Neural cell (in vitro differentiated cells): ENCODE measurements at regions not wholly inside any gene's neighbourhood (a gene's known extent, or its start where the extent isn't known, plus 50 kb on each side); places are given as distances from the start of the nearest gene placed in this dataset.

Source experiments
- H2AFZ ChIP-seq: fragments of 200-600, 300-800 bp; sonication (generic), shearing (Covaris generic); 2 replicates; pipeline ENCODE4 v1.6.0; 2014; ENCODE audit warnings: low read depth, mild to moderate bottlenecking, antibody characterized with exemption, low read length, moderate library complexity
- H3F3A ChIP-seq: fragments of 200-600 bp; shearing (Covaris generic); 2 replicates; pipeline ENCODE4 v1.6.1; 2016; ENCODE audit warnings: mild to moderate bottlenecking, moderate library complexity, mixed read lengths, antibody characterized with exemption, low read length; ENCODE audit not compliant: insufficient read depth, poor library complexity, severe bottlenecking
- H3K27ac ChIP-seq: fragments of 200-600, 300-800 bp; sonication (generic), shearing (Covaris generic); 2 replicates; pipeline ENCODE4 v1.5.1; 2014; ENCODE audit warnings: mild to moderate bottlenecking, low read length, moderate library complexity
- H3K27me3 ChIP-seq: fragments of 300-800, 200-600 bp; sonication (generic), shearing (Covaris generic); 2 replicates; pipeline ENCODE4 v1.6.0; 2014; ENCODE audit warnings: mild to moderate bottlenecking, low read depth, low read length, moderate library complexity; ENCODE audit not compliant: insufficient read depth
- H3K36me3 ChIP-seq: fragments of 300-800, 200-600 bp; sonication (generic), shearing (Covaris generic); 2 replicates; pipeline ENCODE4 v1.5.1; 2014; ENCODE audit warnings: mild to moderate bottlenecking, antibody characterized with exemption, low read length, moderate library complexity; ENCODE audit not compliant: insufficient read depth
- H3K4me2 ChIP-seq: fragments of 300-800, 200-600 bp; sonication (generic), shearing (Covaris generic); 2 replicates; pipeline ENCODE4 v1.6.0; 2014; ENCODE audit warnings: mild to moderate bottlenecking, low read length
- H3K4me3 ChIP-seq: fragments of 300-800, 200-600 bp; sonication (generic), shearing (Covaris generic); 2 replicates; pipeline ENCODE4 v1.5.1; 2014; ENCODE audit warnings: mild to moderate bottlenecking, low read length, moderate library complexity
- H3K79me2 ChIP-seq: fragments of 200-600 bp; shearing (Covaris generic); replicated peaks from 2 replicates; pipeline ENCODE4 v1.6.0; 2014; ENCODE audit warnings: mild to moderate bottlenecking, low read length, moderate library complexity; ENCODE audit not compliant: insufficient read depth
- H3K9ac ChIP-seq: fragments of 300-800, 200-600 bp; sonication (generic), shearing (Covaris generic); 2 replicates; pipeline ENCODE4 v1.6.1; 2016; ENCODE audit warnings: mild to moderate bottlenecking, low read length, mixed read lengths
- H3K9me2 ChIP-seq: fragments of 200-600 bp; shearing (Covaris generic); 2 replicates; pipeline ENCODE4 v1.6.1; 2016; ENCODE audit warnings: mild to moderate bottlenecking, low read length, mixed read lengths; ENCODE audit not compliant: insufficient read depth
- H3K9me3 ChIP-seq: fragments of 200-600, 300-800 bp; sonication (generic), shearing (Covaris generic); 2 replicates; pipeline ENCODE4 v1.6.1; 2016; ENCODE audit warnings: mild to moderate bottlenecking, mixed run types, low read length, moderate library complexity, mixed read lengths
- H4K20me1 ChIP-seq: fragments of 200-600 bp; shearing (Covaris generic); 2 replicates; pipeline ENCODE4 v1.6.1; 2016; ENCODE audit warnings: mild to moderate bottlenecking, mixed run types; ENCODE audit not compliant: insufficient read depth
- CTCF ChIP-seq: fragments of 450-650 bp; IDR thresholded peaks from 2 replicates; pipeline ENCODE4 v1.5.1; 2014; ENCODE audit warnings: antibody characterized with exemption, mild to moderate bottlenecking, moderate library complexity; ENCODE audit not compliant: poor library complexity, severe bottlenecking
- EP300 ChIP-seq: fragments of 450-650 bp; conservative IDR thresholded peaks from 2 replicates; pipeline ENCODE4 v1.6.1; 2014; ENCODE audit warnings: antibody characterized with exemption, mild to moderate bottlenecking, moderate library complexity; ENCODE audit not compliant: poor library complexity, severe bottlenecking
- EZH2 ChIP-seq: fragments of 200-600, 300-800 bp; shearing (Covaris generic), sonication (generic); IDR thresholded peaks from 2 replicates; pipeline ENCODE4 v1.6.1; 2014; ENCODE audit warnings: antibody characterized with exemption, low read length, borderline replicate concordance, mild to moderate bottlenecking; ENCODE audit not compliant: insufficient read depth, poor library complexity, severe bottlenecking
- MXI1 ChIP-seq: fragments of 450-650 bp; conservative IDR thresholded peaks from 2 replicates; pipeline ENCODE4 v1.6.1; 2014; ENCODE audit warnings: antibody characterized with exemption, mild to moderate bottlenecking; ENCODE audit not compliant: poor library complexity, severe bottlenecking
- POLR2AphosphoS5 ChIP-seq: IDR thresholded peaks from 2 replicates; pipeline ENCODE4 v1.6.1; 2012
- RAD21 ChIP-seq: fragments of 450-650 bp; conservative IDR thresholded peaks from 2 replicates; pipeline ENCODE4 v1.6.1; 2014; ENCODE audit warnings: antibody characterized with exemption, mild to moderate bottlenecking, moderate library complexity
- SMC3 ChIP-seq: fragments of 450-650 bp; conservative IDR thresholded peaks from 2 replicates; pipeline ENCODE4 v1.6.1; 2014; ENCODE audit warnings: antibody characterized with exemption, mild to moderate bottlenecking, moderate library complexity; ENCODE audit not compliant: poor library complexity
- TAF1 ChIP-seq: IDR thresholded peaks from 2 replicates; pipeline ENCODE4 v1.6.1; 2012; ENCODE audit warnings: low read depth
- TF ChIP-seq, protein P1 (sequence below): IDR thresholded peaks from 2 replicates; pipeline ENCODE4 v1.6.1; 2012; ENCODE audit warnings: borderline replicate concordance

GRCh38 chr16:86844695-86845094 is 266.3 kb downstream of the FOXL1 start:
- Histone ChIP-seq H3K27ac (no peak overlapping the region), H3K9me3 (no peaks in the 10 kb centered on the region), H3F3A (no peaks in the 10 kb centered on the region), H3K4me3 (no peak overlapping the region), H3K36me3 (no peaks in the 10 kb centered on the region), H4K20me1 (no peaks in the 10 kb centered on the region), H3K9ac (no peak overlapping the region), H3K27me3 (no peaks in the 10 kb centered on the region), H3K79me2 (no peaks in the 10 kb centered on the region), H2AFZ (no peak overlapping the region), H3K4me2 (no peak overlapping the region), H3K9me2 (no peaks in the 10 kb centered on the region)
- TF ChIP-seq EZH2 (no peak), RAD21 (no peak), MXI1 (no peak), EP300 (no peak), POLR2AphosphoS5 (no peak), SMC3 (no peak), TAF1 (no peak), CTCF (no peak)
- TF ChIP-seq, protein P1, sequence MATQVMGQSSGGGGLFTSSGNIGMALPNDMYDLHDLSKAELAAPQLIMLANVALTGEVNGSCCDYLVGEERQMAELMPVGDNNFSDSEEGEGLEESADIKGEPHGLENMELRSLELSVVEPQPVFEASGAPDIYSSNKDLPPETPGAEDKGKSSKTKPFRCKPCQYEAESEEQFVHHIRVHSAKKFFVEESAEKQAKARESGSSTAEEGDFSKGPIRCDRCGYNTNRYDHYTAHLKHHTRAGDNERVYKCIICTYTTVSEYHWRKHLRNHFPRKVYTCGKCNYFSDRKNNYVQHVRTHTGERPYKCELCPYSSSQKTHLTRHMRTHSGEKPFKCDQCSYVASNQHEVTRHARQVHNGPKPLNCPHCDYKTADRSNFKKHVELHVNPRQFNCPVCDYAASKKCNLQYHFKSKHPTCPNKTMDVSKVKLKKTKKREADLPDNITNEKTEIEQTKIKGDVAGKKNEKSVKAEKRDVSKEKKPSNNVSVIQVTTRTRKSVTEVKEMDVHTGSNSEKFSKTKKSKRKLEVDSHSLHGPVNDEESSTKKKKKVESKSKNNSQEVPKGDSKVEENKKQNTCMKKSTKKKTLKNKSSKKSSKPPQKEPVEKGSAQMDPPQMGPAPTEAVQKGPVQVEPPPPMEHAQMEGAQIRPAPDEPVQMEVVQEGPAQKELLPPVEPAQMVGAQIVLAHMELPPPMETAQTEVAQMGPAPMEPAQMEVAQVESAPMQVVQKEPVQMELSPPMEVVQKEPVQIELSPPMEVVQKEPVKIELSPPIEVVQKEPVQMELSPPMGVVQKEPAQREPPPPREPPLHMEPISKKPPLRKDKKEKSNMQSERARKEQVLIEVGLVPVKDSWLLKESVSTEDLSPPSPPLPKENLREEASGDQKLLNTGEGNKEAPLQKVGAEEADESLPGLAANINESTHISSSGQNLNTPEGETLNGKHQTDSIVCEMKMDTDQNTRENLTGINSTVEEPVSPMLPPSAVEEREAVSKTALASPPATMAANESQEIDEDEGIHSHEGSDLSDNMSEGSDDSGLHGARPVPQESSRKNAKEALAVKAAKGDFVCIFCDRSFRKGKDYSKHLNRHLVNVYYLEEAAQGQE = no peak

- no peak overlapping the region for H3K4me2 ChIP-seq
- no peak overlapping the region for H3K9ac ChIP-seq
- no peaks in the 10 kb centered on the region for H3K36me3 ChIP-seq
- H3K27me3 ChIP-seq = no peaks in the 10 kb centered on the region
- H3K27ac ChIP-seq = no peak overlapping the region
- no peaks in the 10 kb centered on the region for H3K9me3 ChIP-seq
- H3K79me2 ChIP-seq = no peaks in the 10 kb centered on the region
- H2AFZ ChIP-seq = no peak overlapping the region
- H3K4me3 ChIP-seq = no peak overlapping the region
- H3K9me2 ChIP-seq = no peaks in the 10 kb centered on the region
- TF ChIP-seq EP300 (no peak), POLR2AphosphoS5 (no peak), RAD21 (no peak), CTCF (no peak), EZH2 (no peak), MXI1 (no peak), TAF1 (no peak), SMC3 (no peak)
- TF ChIP-seq, protein P1 = no peak
- H3F3A ChIP-seq = no peaks in the 10 kb centered on the region
- no peaks in the 10 kb centered on the region for H4K20me1 ChIP-seq
These were observed 267.8 kb downstream of the FOXL1 start for GRCh38 chr16:86846136-86846535.
